ENCODE measurements at regions not wholly inside any gene's neighbourhood (a gene's known extent, or its start where the extent isn't known, plus 50 kb on each side); places are given as distances from the start of the nearest gene placed in this dataset.

DNA sequence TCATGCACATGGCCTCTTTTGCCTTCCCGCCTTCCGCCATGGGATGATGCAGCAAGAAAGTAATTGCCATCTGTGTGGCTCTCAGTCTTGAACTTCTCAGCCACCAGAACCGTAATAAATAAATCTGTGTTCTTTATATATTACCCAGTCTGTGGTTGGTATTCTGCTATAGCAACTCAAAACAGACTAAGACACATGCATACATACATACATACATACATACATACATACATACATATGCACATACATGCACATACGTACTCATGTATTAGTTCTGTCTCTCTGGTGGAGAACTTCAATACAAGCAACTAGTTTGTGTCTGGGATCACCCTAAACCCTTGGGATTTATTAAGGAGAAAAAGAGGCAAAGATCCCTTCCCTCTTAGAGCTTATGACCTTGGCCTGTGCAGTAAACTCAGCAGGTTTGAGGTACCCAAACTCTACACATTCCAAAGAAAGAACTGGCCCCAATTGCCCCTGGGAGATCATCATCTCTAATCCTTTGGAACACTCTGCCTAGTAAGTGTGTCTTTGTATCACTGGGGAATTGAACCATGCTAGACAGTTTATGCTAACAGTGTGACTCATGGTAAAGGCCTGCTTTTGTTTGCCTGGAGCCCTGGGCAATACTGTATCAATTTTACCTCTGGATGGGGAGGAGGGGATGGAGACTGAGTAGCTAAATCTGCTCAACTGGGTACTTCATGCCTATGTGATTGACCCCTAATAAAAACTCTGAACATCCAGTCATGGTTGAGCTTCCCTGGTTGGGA lies 115.6 kb upstream of the LMCD1 start:
- no peak for TF ChIP-seq POLR2A (IDR thresholded peaks at IDR 0.05; ENCODE audit: extremely low read depth, insufficient read length)
- TF ChIP-seq CTCF (IDR thresholded peaks at IDR 0.05; ENCODE audit: low read depth, low read length), result no peak

Measured in NB4 (cell line).